ENCODE measurements at regions not wholly inside any gene's neighbourhood (a gene's known extent, or its start where the extent isn't known, plus 50 kb on each side); places are given as distances from the start of the nearest gene placed in this dataset.

DNA sequence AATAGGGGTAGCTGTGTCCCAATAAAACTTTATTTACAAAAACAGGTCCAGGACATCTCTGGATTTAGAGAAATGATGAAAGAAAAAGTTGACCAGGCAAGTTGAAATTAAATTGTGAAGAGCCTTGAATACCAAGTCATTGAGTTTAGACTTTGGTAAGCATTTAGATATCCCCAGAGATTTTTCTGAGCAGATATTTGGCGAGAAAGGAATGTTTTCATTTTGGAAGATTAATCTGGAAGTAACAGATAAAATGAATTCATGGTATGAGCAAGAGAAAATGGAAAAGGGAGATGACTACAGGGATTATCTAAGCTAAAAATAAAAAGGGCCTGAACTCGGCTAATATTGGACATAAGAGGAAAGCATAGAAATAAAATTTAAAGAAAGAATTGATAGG is 157.6 kb downstream of the ACTL7B start:
- TF ChIP-seq POLR2A (IDR thresholded peaks at IDR 0.05) = no peak
- TF ChIP-seq CTCF (IDR thresholded peaks at IDR 0.05) = no peak
- TF ChIP-seq POLR2AphosphoS5 (IDR thresholded peaks at IDR 0.05) = no peak
- no peak for TF ChIP-seq EP300 (IDR thresholded peaks at IDR 0.05; ENCODE audit: low read depth)

Data from transverse colon (tissue), 4 donors.